NT2/D1 (cell line): ENCODE measurements at regions not wholly inside any gene's neighbourhood (a gene's known extent, or its start where the extent isn't known, plus 50 kb on each side); places are given as distances from the start of the nearest gene placed in this dataset.
A peak's percentile ranks its signal among the peaks of the same experiment; 100 is the strongest.

Source experiments
- DNase-seq: peaks from one replicate; pipeline ENCODE4 v3.0.0-alpha.2; 2011; ENCODE audit warnings: low read depth, low spot score
- H3K27me3 ChIP-seq: 2 replicates; pipeline ENCODE4 v1.6.0; 2011; ENCODE audit warnings: mild to moderate bottlenecking; ENCODE audit not compliant: insufficient read length, insufficient read depth
- H3K36me3 ChIP-seq: 2 replicates; pipeline ENCODE4 v1.6.1; 2011; ENCODE audit warnings: mild to moderate bottlenecking, low read length, mixed read lengths; ENCODE audit not compliant: insufficient read depth, insufficient read length
- H3K4me1 ChIP-seq: 2 replicates; pipeline ENCODE4 v1.5.1; 2011; ENCODE audit not compliant: insufficient read depth, insufficient read length
- H3K4me3 ChIP-seq: 2 replicates; pipeline ENCODE4 v1.5.1; 2011; ENCODE audit warnings: low read depth; ENCODE audit not compliant: insufficient read length
- H3K9ac ChIP-seq: 2 replicates; pipeline ENCODE4 v1.6.0; 2011; ENCODE audit warnings: low read depth; ENCODE audit not compliant: insufficient read length
- H3K9me3 ChIP-seq: 2 replicates; pipeline ENCODE4 v1.5.1; 2011; ENCODE audit warnings: mild to moderate bottlenecking, low read length; ENCODE audit not compliant: insufficient read depth
- SUZ12 ChIP-seq: IDR thresholded peaks from 2 replicates; pipeline ENCODE4 v1.6.1; 2011; ENCODE audit not compliant: insufficient read length, insufficient read depth; ENCODE audit errors: extremely low read depth
- YY1 ChIP-seq: IDR thresholded peaks from 2 replicates; pipeline ENCODE4 v1.6.1; 2011; ENCODE audit not compliant: insufficient read length, insufficient read depth
- ZNF274 ChIP-seq: IDR thresholded peaks from 2 replicates; pipeline ENCODE4 v1.6.1; 2011; ENCODE audit warnings: mild to moderate bottlenecking, low read depth, low read length

GRCh38 chr6:26270903-26271667, 93.9 kb upstream of the BTN3A2 start:
- no peak for DNase-seq
- Histone ChIP-seq H3K9ac (peak overlapping the region; percentile 86), H3K27me3 (no peaks in the 10 kb centered on the region), H3K4me3 (peak overlapping the region; percentile 84), H3K9me3 (no peaks in the 10 kb centered on the region), H3K4me1 (peaks cover 2% of the 10 kb centered on the region), H3K36me3 (no peaks in the 10 kb centered on the region)
- no peak for TF ChIP-seq YY1
- no peak for TF ChIP-seq ZNF274

GRCh38 chr6:26271668-26272024, 93.4 kb upstream of the BTN3A2 start:
- peak overlapping the region; percentile 86 for H3K9ac ChIP-seq
- TF ChIP-seq ZNF274: no peak
- TF ChIP-seq YY1: no peak
- no peak for TF ChIP-seq SUZ12
- peak overlapping the region; percentile 84 for H3K4me3 ChIP-seq
- H3K27me3 ChIP-seq: no peaks in the 10 kb centered on the region
- H3K9me3 ChIP-seq: no peaks in the 10 kb centered on the region
- DNase-seq: no peak
- H3K36me3 ChIP-seq: no peaks in the 10 kb centered on the region
- peaks cover 2% of the 10 kb centered on the region for H3K4me1 ChIP-seq

- Histone ChIP-seq H3K27me3 (no peaks in the 10 kb centered on the region), H3K36me3 (no peaks in the 10 kb centered on the region), H3K9ac (peak overlapping the region; percentile 86), H3K9me3 (no peaks in the 10 kb centered on the region), H3K4me3 (peak overlapping the region; percentile 84), H3K4me1 (peaks cover 2% of the 10 kb centered on the region)
- no peak for DNase-seq
- no peak for TF ChIP-seq SUZ12
- TF ChIP-seq ZNF274: no peak
- no peak for TF ChIP-seq YY1
These were observed 92.8 kb upstream of the BTN3A2 start for GRCh38 chr6:26272171-26272637.

GRCh38 chr6:26273673-26274588, 91.1 kb upstream of the BTN3A2 start:
- no peak for DNase-seq
- H3K9ac ChIP-seq: peak overlapping the region; percentile 84
- H3K9me3 ChIP-seq: no peaks in the 10 kb centered on the region
- H3K27me3 ChIP-seq: no peaks in the 10 kb centered on the region
- no peaks in the 10 kb centered on the region for H3K36me3 ChIP-seq
- TF ChIP-seq ZNF274: no peak
- no peak for TF ChIP-seq SUZ12
- TF ChIP-seq YY1: no peak
- H3K4me1 ChIP-seq: peaks cover 2% of the 10 kb centered on the region
- H3K4me3 ChIP-seq: peak overlapping the region; percentile 64

GRCh38 chr6:26275663-26276062, 89.3 kb upstream of the BTN3A2 start:
- Histone ChIP-seq H3K9ac (no peak overlapping the region), H3K36me3 (peaks cover 4% of the 10 kb centered on the region), H3K4me3 (no peak overlapping the region), H3K4me1 (peaks cover 2% of the 10 kb centered on the region), H3K27me3 (no peaks in the 10 kb centered on the region), H3K9me3 (no peaks in the 10 kb centered on the region)
- DNase-seq: no peak
- TF ChIP-seq YY1 (no peak), ZNF274 (no peak), SUZ12 (no peak)

GRCh38 chr6:26276841-26277648, 88.0 kb upstream of the BTN3A2 start:
- Histone ChIP-seq H3K9ac (no peak overlapping the region), H3K4me3 (no peak overlapping the region), H3K36me3 (peaks cover 12% of the 10 kb centered on the region), H3K9me3 (no peaks in the 10 kb centered on the region), H3K4me1 (peaks cover 2% of the 10 kb centered on the region), H3K27me3 (no peaks in the 10 kb centered on the region)
- DNase-seq: no peak
- TF ChIP-seq SUZ12 (no peak), YY1 (no peak), ZNF274 (no peak)
